ENCODE measurements at regions not wholly inside any gene's neighbourhood (a gene's known extent, or its start where the extent isn't known, plus 50 kb on each side); places are given as distances from the start of the nearest gene placed in this dataset.

- DNase-seq (ENCODE audit: extremely low spot score), result no peak
- WGBS, result 76% methylated on average over 1 of the region's 1 CpG
- no peak overlapping the region for H3K4me3 ChIP-seq (ENCODE audit: low read depth, low read length)
- no peak overlapping the region for H3K27ac ChIP-seq (ENCODE audit: low read depth)
- no peaks in the 10 kb centered on the region for H3K36me3 ChIP-seq (ENCODE audit: insufficient read depth)
- no peaks in the 10 kb centered on the region for H3K4me1 ChIP-seq (ENCODE audit: insufficient read depth)
Observed at GRCh38 chr6:157770946-157771345, 52.1 kb upstream of the SNX9 start.

DNA sequence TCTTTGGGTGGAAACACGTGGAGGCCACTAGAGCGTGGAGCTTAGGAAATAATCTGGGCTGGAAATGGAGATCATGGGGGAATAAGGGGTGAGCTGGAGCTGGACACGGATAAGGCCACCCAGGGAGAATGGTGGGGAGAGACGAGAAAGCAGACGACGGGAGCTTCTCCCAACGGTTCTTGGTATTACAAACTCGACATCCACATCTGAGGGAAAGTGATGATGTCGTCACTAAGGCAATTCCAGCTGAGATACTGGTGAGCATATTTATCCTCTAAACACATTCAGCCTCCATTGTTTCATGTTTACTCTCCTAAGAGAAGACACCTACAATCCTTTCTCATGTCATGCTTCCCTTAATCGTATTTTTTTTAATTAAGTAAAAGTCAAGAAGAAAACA is 50.2 kb upstream of the SNX9 start:
- DNase-seq (ENCODE audit: extremely low spot score), result no peak
- no peak overlapping the region for H3K4me3 ChIP-seq (ENCODE audit: low read depth, low read length)
- no peak overlapping the region for H3K27ac ChIP-seq (ENCODE audit: low read depth)
- no peaks in the 10 kb centered on the region for H3K36me3 ChIP-seq (ENCODE audit: insufficient read depth)
- H3K4me1 ChIP-seq (ENCODE audit: insufficient read depth), result no peaks in the 10 kb centered on the region
- WGBS, result 89% methylated on average over 10 of the region's 10 CpGs
